H1 (cell line): ENCODE measurements at regions not wholly inside any gene's neighbourhood (a gene's known extent, or its start where the extent isn't known, plus 50 kb on each side); places are given as distances from the start of the nearest gene placed in this dataset.

Experiments used
- BCL11A ChIP-seq, 2 experiments: IDR thresholded peaks; one replicate each; pipeline ENCODE4 v1.6.1; 2011; ENCODE audit warnings: low read depth in 2 of 2, low read length in 2 of 2, mild to moderate bottlenecking in 2 of 2
- CBX8 ChIP-seq: fragments of 300-800, 300-1000 bp; sonication (generic); IDR thresholded peaks from 2 replicates; pipeline ENCODE4 v1.7.1; 2016; ENCODE audit warnings: low read depth, low read length, borderline replicate concordance
- GABPA ChIP-seq: IDR thresholded peaks from 2 replicates; pipeline ENCODE4 v1.6.1; 2011; ENCODE audit warnings: mild to moderate bottlenecking, low read length, moderate library complexity, borderline replicate concordance; ENCODE audit not compliant: insufficient read depth
- POLR2AphosphoS5 ChIP-seq: IDR thresholded peaks from 2 replicates; pipeline ENCODE4 v1.6.1; 2011; ENCODE audit warnings: low read depth, low read length
- RNF2 ChIP-seq: fragments of 200-900, 300-1000 bp; sonication (generic); IDR thresholded peaks from 2 replicates; pipeline ENCODE4 v1.7.1; 2016; ENCODE audit warnings: borderline replicate concordance, low read depth, mild to moderate bottlenecking, antibody characterized with exemption, low read length; ENCODE audit not compliant: poor library complexity, severe bottlenecking; ENCODE audit errors: missing control alignments
- SIRT6 ChIP-seq: IDR thresholded peaks from one replicate; pipeline ENCODE4 v1.7.1; 2012; ENCODE audit warnings: low read length, inconsistent platforms
- SRF ChIP-seq: IDR thresholded peaks from 2 replicates; pipeline ENCODE4 v1.6.1; 2011; ENCODE audit warnings: mild to moderate bottlenecking, low read depth, low read length, moderate library complexity
- SUZ12 ChIP-seq: fragments of 200-600 bp; sonication (generic); IDR thresholded peaks from 2 replicates; pipeline ENCODE4 v1.6.1; 2012; ENCODE audit warnings: mild to moderate bottlenecking, inconsistent platforms, low read length, moderate library complexity, mixed read lengths
- TEAD4 ChIP-seq: IDR thresholded peaks from 2 replicates; pipeline ENCODE4 v1.6.1; 2012; ENCODE audit warnings: low read depth, low read length, inconsistent platforms, mixed read lengths
- YY1 ChIP-seq: IDR thresholded peaks from 2 replicates; pipeline ENCODE4 v1.6.1; 2011; ENCODE audit warnings: low read depth, mild to moderate bottlenecking, low read length
- TF ChIP-seq, protein P1 (sequence below): fragments of 300-600 bp; sonication (generic); IDR thresholded peaks from 2 replicates; pipeline ENCODE4 v1.7.1; 2012; ENCODE audit warnings: low read length, moderate library complexity, mild to moderate bottlenecking, inconsistent platforms; ENCODE audit not compliant: insufficient replicate concordance

DNA sequence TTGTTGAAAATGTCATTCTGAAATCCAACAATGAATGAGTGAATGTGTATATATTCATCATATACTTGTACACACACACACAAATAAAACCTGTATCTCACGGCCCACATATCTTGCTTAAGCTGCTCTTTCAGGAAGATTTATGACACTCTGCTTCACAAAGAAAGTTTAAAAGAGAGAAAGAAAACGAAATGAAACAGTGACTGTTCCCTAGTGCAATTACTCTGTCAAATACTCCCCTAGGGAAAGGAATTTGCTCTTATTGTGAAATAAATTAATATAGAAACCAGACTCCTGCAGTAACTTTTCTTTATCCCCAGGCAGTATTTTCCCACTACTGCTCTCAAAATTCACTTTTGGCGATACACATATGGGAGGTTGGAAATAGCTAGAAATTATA, 329.1 kb downstream of the VPS13C start (continued):
- TF ChIP-seq, protein P1, sequence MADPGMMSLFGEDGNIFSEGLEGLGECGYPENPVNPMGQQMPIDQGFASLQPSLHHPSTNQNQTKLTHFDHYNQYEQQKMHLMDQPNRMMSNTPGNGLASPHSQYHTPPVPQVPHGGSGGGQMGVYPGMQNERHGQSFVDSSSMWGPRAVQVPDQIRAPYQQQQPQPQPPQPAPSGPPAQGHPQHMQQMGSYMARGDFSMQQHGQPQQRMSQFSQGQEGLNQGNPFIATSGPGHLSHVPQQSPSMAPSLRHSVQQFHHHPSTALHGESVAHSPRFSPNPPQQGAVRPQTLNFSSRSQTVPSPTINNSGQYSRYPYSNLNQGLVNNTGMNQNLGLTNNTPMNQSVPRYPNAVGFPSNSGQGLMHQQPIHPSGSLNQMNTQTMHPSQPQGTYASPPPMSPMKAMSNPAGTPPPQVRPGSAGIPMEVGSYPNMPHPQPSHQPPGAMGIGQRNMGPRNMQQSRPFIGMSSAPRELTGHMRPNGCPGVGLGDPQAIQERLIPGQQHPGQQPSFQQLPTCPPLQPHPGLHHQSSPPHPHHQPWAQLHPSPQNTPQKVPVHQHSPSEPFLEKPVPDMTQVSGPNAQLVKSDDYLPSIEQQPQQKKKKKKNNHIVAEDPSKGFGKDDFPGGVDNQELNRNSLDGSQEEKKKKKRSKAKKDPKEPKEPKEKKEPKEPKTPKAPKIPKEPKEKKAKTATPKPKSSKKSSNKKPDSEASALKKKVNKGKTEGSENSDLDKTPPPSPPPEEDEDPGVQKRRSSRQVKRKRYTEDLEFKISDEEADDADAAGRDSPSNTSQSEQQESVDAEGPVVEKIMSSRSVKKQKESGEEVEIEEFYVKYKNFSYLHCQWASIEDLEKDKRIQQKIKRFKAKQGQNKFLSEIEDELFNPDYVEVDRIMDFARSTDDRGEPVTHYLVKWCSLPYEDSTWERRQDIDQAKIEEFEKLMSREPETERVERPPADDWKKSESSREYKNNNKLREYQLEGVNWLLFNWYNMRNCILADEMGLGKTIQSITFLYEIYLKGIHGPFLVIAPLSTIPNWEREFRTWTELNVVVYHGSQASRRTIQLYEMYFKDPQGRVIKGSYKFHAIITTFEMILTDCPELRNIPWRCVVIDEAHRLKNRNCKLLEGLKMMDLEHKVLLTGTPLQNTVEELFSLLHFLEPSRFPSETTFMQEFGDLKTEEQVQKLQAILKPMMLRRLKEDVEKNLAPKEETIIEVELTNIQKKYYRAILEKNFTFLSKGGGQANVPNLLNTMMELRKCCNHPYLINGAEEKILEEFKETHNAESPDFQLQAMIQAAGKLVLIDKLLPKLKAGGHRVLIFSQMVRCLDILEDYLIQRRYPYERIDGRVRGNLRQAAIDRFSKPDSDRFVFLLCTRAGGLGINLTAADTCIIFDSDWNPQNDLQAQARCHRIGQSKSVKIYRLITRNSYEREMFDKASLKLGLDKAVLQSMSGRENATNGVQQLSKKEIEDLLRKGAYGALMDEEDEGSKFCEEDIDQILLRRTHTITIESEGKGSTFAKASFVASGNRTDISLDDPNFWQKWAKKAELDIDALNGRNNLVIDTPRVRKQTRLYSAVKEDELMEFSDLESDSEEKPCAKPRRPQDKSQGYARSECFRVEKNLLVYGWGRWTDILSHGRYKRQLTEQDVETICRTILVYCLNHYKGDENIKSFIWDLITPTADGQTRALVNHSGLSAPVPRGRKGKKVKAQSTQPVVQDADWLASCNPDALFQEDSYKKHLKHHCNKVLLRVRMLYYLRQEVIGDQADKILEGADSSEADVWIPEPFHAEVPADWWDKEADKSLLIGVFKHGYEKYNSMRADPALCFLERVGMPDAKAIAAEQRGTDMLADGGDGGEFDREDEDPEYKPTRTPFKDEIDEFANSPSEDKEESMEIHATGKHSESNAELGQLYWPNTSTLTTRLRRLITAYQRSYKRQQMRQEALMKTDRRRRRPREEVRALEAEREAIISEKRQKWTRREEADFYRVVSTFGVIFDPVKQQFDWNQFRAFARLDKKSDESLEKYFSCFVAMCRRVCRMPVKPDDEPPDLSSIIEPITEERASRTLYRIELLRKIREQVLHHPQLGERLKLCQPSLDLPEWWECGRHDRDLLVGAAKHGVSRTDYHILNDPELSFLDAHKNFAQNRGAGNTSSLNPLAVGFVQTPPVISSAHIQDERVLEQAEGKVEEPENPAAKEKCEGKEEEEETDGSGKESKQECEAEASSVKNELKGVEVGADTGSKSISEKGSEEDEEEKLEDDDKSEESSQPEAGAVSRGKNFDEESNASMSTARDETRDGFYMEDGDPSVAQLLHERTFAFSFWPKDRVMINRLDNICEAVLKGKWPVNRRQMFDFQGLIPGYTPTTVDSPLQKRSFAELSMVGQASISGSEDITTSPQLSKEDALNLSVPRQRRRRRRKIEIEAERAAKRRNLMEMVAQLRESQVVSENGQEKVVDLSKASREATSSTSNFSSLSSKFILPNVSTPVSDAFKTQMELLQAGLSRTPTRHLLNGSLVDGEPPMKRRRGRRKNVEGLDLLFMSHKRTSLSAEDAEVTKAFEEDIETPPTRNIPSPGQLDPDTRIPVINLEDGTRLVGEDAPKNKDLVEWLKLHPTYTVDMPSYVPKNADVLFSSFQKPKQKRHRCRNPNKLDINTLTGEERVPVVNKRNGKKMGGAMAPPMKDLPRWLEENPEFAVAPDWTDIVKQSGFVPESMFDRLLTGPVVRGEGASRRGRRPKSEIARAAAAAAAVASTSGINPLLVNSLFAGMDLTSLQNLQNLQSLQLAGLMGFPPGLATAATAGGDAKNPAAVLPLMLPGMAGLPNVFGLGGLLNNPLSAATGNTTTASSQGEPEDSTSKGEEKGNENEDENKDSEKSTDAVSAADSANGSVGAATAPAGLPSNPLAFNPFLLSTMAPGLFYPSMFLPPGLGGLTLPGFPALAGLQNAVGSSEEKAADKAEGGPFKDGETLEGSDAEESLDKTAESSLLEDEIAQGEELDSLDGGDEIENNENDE, result no peak
- no peak for TF ChIP-seq POLR2AphosphoS5
- no peak for TF ChIP-seq SRF
- no peak for TF ChIP-seq RNF2
- no peak for TF ChIP-seq BCL11A (IDR thresholded peaks at IDR 0.05; ENCODE audit: low read depth in 2 of 2, low read length in 2 of 2)
- TF ChIP-seq CBX8, result no peak
- no peak for TF ChIP-seq YY1
- TF ChIP-seq TEAD4, result no peak
- TF ChIP-seq SUZ12, result no peak
- TF ChIP-seq GABPA, result no peak
- no peak for TF ChIP-seq SIRT6
